Keratinocyte (primary cell): ENCODE measurements at regions not wholly inside any gene's neighbourhood (a gene's known extent, or its start where the extent isn't known, plus 50 kb on each side); places are given as distances from the start of the nearest gene placed in this dataset.

Experiments
- DNase-seq: peaks from one replicate; pipeline ENCODE4 v3.0.0-alpha.2; 2011; ENCODE audit warnings: low read depth, missing footprints, low spot score
- FAIRE-seq: peaks from 2 replicates; lab custom pipeline; 2011; peaks lifted over from hg19 to GRCh38; lab: Jason Lieb, UNC
- H2AFZ ChIP-seq: 2 replicates; pipeline ENCODE4 v1.6.0; 2012; ENCODE audit warnings: low read length, control low read depth, inconsistent platforms; ENCODE audit not compliant: control insufficient read depth
- H3K27ac ChIP-seq: 2 replicates; pipeline ENCODE4 v1.5.1; 2011; ENCODE audit warnings: low read length; ENCODE audit not compliant: control insufficient read depth, insufficient read depth
- H3K27me3 ChIP-seq: 3 replicates; pipeline ENCODE4 v1.6.0; 2011; ENCODE audit warnings: low read length; ENCODE audit not compliant: control insufficient read depth, insufficient read depth; ENCODE audit errors: extremely low read depth
- H3K36me3 ChIP-seq, 2 experiments: 2 replicates in 1 of 2; 3 replicates in 1 of 2; pipeline ENCODE4 v1.5.1; 2011; ENCODE audit warnings: low read length in 2 of 2, mild to moderate bottlenecking in 1 of 2; ENCODE audit not compliant: control insufficient read depth in 2 of 2, insufficient read depth in 2 of 2; ENCODE audit errors: extremely low read depth in 1 of 2
- H3K4me1 ChIP-seq: 3 replicates; pipeline ENCODE4 v1.5.1; 2011; ENCODE audit warnings: low read length; ENCODE audit not compliant: control insufficient read depth, insufficient read depth; ENCODE audit errors: extremely low read depth
- H3K4me2 ChIP-seq: 3 replicates; pipeline ENCODE4 v1.6.0; 2011; ENCODE audit warnings: low read depth, low read length; ENCODE audit not compliant: control insufficient read depth, insufficient read depth; ENCODE audit errors: extremely low read depth
- H3K4me3 ChIP-seq, 3 experiments: fragments of 200-600 bp in 1 of 3; sonication (generic) in 1 of 3; 2 replicates in 2 of 3; 3 replicates in 1 of 3; pipeline ENCODE4 v1.5.1; 2011 to 2016; ENCODE audit warnings: low read length in 3 of 3, mild to moderate bottlenecking in 3 of 3, control low read depth in 2 of 3, inconsistent platforms in 1 of 3, low read depth in 1 of 3, mixed read lengths in 1 of 3, mixed run types in 1 of 3, moderate library complexity in 1 of 3; ENCODE audit not compliant: control insufficient read depth in 2 of 3, insufficient read depth in 2 of 3; ENCODE audit errors: extremely low read depth in 1 of 3
- H3K79me2 ChIP-seq: 2 replicates; pipeline ENCODE4 v1.6.0; 2012; ENCODE audit warnings: low read length; ENCODE audit not compliant: control insufficient read depth, insufficient read depth
- H3K9ac ChIP-seq: 3 replicates; pipeline ENCODE4 v1.6.0; 2011; ENCODE audit warnings: low read length; ENCODE audit not compliant: control insufficient read depth, insufficient read depth; ENCODE audit errors: extremely low read depth
- H3K9me1 ChIP-seq: 3 replicates; pipeline ENCODE4 v1.6.0; 2011; ENCODE audit warnings: low read length; ENCODE audit not compliant: control insufficient read depth, insufficient read depth; ENCODE audit errors: extremely low read depth
- H3K9me3 ChIP-seq: 2 replicates; pipeline ENCODE4 v1.5.1; 2012; ENCODE audit warnings: low read depth, low read length; ENCODE audit not compliant: control insufficient read depth
- H4K20me1 ChIP-seq: 3 replicates; pipeline ENCODE4 v1.6.0; 2011; ENCODE audit warnings: low read length; ENCODE audit not compliant: control insufficient read depth, insufficient read depth; ENCODE audit errors: extremely low read depth
- EZH2 ChIP-seq: IDR thresholded peaks from one replicate; pipeline ENCODE4 v1.6.1; 2012; ENCODE audit warnings: inconsistent platforms, mild to moderate bottlenecking, low read length, moderate library complexity
- dilution Hi-C: fragments of 300-500 bp; cut with MboI; formaldehyde crosslinking; loops from one replicate; pipeline ENCODE4 v1.7.0; 2020; ENCODE audit warnings: low sequenced_read_pairs; ENCODE audit not compliant: extremely low pct_ligation_motif_present
- TF ChIP-seq, protein P1 (sequence below), 3 experiments: IDR thresholded peaks in 1 of 3; conservative IDR thresholded peaks in 1 of 3; optimal IDR thresholded peaks in 1 of 3; 2 replicates in 2 of 3; 3 replicates in 1 of 3; pipeline versions ENCODE3 to v1.5.1; 2011; ENCODE audit warnings: low read length in 3 of 3, mild to moderate bottlenecking in 3 of 3, moderate library complexity in 2 of 3, control low read depth in 1 of 3, inconsistent platforms in 1 of 3; ENCODE audit not compliant: insufficient read depth in 2 of 3; ENCODE audit errors: extremely low read depth in 1 of 3

DNA sequence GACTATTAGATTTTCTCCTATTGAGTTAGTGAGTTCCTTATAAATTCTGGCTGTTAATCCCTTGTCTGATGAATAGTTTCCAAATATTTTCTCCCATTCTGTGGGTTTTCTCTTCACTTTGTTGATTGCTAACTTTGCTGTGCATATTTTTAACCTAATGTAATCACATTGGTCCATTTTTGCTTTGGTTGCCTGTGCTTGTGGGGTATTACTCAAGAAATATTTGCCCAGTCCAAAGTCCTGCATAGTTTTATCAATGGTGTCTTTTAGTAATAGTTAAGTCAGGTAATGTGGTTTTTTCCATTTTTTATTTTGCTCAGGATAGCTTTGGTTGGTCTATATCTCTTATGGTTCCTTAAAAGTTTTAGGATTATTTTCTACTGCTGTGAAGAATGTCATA, 490.3 kb downstream of the ARAP2 start:
- Histone ChIP-seq H3K79me2 (no peaks in the 10 kb centered on the region), H3K36me3 (no peaks in the 10 kb centered on the region), H3K27me3 (no peaks in the 10 kb centered on the region), H3K4me1 (no peaks in the 10 kb centered on the region), H3K4me3 (no peak overlapping the region), H3K27ac (no peak overlapping the region), H3K9me3 (no peaks in the 10 kb centered on the region), H4K20me1 (no peaks in the 10 kb centered on the region), H3K9ac (no peak overlapping the region), H3K4me2 (no peak overlapping the region), H2AFZ (no peak overlapping the region), H3K9me1 (no peaks in the 10 kb centered on the region)
- no peak for FAIRE-seq
- TF ChIP-seq, protein P1, sequence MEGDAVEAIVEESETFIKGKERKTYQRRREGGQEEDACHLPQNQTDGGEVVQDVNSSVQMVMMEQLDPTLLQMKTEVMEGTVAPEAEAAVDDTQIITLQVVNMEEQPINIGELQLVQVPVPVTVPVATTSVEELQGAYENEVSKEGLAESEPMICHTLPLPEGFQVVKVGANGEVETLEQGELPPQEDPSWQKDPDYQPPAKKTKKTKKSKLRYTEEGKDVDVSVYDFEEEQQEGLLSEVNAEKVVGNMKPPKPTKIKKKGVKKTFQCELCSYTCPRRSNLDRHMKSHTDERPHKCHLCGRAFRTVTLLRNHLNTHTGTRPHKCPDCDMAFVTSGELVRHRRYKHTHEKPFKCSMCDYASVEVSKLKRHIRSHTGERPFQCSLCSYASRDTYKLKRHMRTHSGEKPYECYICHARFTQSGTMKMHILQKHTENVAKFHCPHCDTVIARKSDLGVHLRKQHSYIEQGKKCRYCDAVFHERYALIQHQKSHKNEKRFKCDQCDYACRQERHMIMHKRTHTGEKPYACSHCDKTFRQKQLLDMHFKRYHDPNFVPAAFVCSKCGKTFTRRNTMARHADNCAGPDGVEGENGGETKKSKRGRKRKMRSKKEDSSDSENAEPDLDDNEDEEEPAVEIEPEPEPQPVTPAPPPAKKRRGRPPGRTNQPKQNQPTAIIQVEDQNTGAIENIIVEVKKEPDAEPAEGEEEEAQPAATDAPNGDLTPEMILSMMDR (optimal IDR thresholded peaks at IDR 0.05 in 1 of 3, IDR thresholded peaks at IDR 0.05 in 1 of 3, conservative IDR thresholded peaks at IDR 0.05 in 1 of 3; ENCODE audit: extremely low read depth in 1 of 3, insufficient read depth in 2 of 3, low read length in 3 of 3): no peak
- no peak for TF ChIP-seq EZH2
- no peak for DNase-seq
- dilution Hi-C loops: no loop called here

DNA sequence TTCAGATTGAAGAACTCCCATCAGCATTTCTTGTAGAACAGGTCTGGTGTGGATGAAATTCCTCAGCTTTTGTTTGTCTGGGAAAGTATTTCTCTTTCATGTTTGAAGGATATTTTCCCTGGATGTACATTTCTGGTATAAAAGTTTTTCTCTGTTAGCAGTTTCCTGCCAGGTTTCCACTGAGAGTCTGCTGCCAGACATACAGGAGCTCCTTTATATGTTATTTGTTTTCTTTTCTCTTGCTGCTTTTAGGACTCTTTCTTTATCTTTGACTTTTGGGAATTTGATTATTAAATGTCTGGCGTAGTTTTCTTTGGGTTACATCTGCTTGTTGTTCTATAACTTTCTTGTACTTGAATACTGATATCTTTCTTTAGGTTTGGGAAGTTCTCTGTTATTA, 486.5 kb downstream of the ARAP2 start:
- H3K4me1 ChIP-seq: no peaks in the 10 kb centered on the region
- no peak for FAIRE-seq
- H3K4me2 ChIP-seq: no peak overlapping the region
- TF ChIP-seq, protein P1 (optimal IDR thresholded peaks at IDR 0.05 in 1 of 3, IDR thresholded peaks at IDR 0.05 in 1 of 3, conservative IDR thresholded peaks at IDR 0.05 in 1 of 3; ENCODE audit: extremely low read depth in 1 of 3, insufficient read depth in 2 of 3, low read length in 3 of 3): no peak
- no peak for TF ChIP-seq EZH2
- H3K36me3 ChIP-seq: no peaks in the 10 kb centered on the region
- H3K79me2 ChIP-seq: no peaks in the 10 kb centered on the region
- no peak for DNase-seq
- no peak overlapping the region for H2AFZ ChIP-seq
- no peaks in the 10 kb centered on the region for H3K9me1 ChIP-seq
- no peak overlapping the region for H3K9ac ChIP-seq
- no peak overlapping the region for H3K27ac ChIP-seq
- no peak overlapping the region for H3K4me3 ChIP-seq
- no peaks in the 10 kb centered on the region for H3K9me3 ChIP-seq
- no peaks in the 10 kb centered on the region for H3K27me3 ChIP-seq
- dilution Hi-C loops: no loop called here
- no peaks in the 10 kb centered on the region for H4K20me1 ChIP-seq
